GM12878 (cell line): ENCODE measurements at regions not wholly inside any gene's neighbourhood (a gene's known extent, or its start where the extent isn't known, plus 50 kb on each side); places are given as distances from the start of the nearest gene placed in this dataset.
"Not testable (repeated sequence)": the region's sequence is repeated elsewhere in the genome, so short reads cannot be mapped to it uniquely, and the experiment has no call there.

Experiments
- ATAC-seq: fragments of 200-7000 bp; cut with Tn5 transposase; 3 replicates; pipeline ENCODE4 v1.9.1; 2020; ENCODE audit warnings: mild to moderate bottlenecking, moderate library complexity
- BruUV-seq: library from RNA; stranded (reverse); fragments of 400-500 nt; replicated peaks from 2 replicates; lab custom pipeline; 2021; lab: Mats Ljungman, UMichigan
- CTCF ChIA-PET: fragments of 300-600 bp; sonication (Branson Sonifier 250); formaldehyde crosslinking; extraction: SDS; loops from one replicate; lab custom pipeline; 2021; ENCODE audit warnings: inconsistent platforms; lab: Yijun Ruan, JAX
- POLR2A ChIA-PET: fragments of 350-600 bp; formaldehyde crosslinking; extraction: SDS; loops from one replicate; lab custom pipeline; 2021; ENCODE audit warnings: inconsistent platforms; lab: Charles Lee
- RAD21 ChIA-PET: fragments of 300-600 bp; sonication (Branson Sonifier 250); formaldehyde crosslinking; loops from one replicate; lab custom pipeline; 2023; ENCODE audit warnings: antibody characterized with exemption; ENCODE audit not compliant: unreplicated experiment; lab: Charles Lee
- SMC1A ChIA-PET: fragments of 300-600 bp; sonication (Branson Sonifier 250); formaldehyde crosslinking; loops from one replicate; lab custom pipeline; 2023; ENCODE audit not compliant: unreplicated experiment, uncharacterized antibody; lab: Charles Lee
- DNase-seq: peaks from one replicate; pipeline ENCODE4 v3.0.0-alpha.2; 2011; ENCODE audit warnings: low read depth, low spot score
- FAIRE-seq: peaks from 3 replicates; lab custom pipeline; 2011; peaks lifted over from hg19 to GRCh38; lab: Jason Lieb, UNC
- H2AFZ ChIP-seq: 2 replicates; pipeline ENCODE4 v1.6.0; 2011; ENCODE audit warnings: low read depth, low read length, control low read depth; ENCODE audit not compliant: control insufficient read depth
- H3K27ac ChIP-seq: 2 replicates; pipeline ENCODE4 v1.5.1; 2011; ENCODE audit warnings: control low read depth; ENCODE audit not compliant: control insufficient read depth, insufficient read depth
- H3K27me3 ChIP-seq, 2 experiments: replicated peaks in 1 of 2; 2 replicates each; pipeline versions ENCODE4 v1.6.0 to v1.6.1; 2011; ENCODE audit warnings: low read length in 1 of 2; ENCODE audit not compliant: control insufficient read depth in 2 of 2, insufficient read depth in 2 of 2
- H3K36me3 ChIP-seq, 2 experiments: 2 replicates each; pipeline ENCODE4 v1.5.1; 2011; ENCODE audit warnings: low read length in 1 of 2; ENCODE audit not compliant: control insufficient read depth in 2 of 2, insufficient read depth in 2 of 2
- H3K4me1 ChIP-seq: 2 replicates; pipeline ENCODE4 v1.6.1; 2011; ENCODE audit warnings: mild to moderate bottlenecking, low read length, moderate library complexity, mixed read lengths; ENCODE audit not compliant: control insufficient read depth, insufficient read depth
- H3K4me2 ChIP-seq: 2 replicates; pipeline ENCODE4 v1.6.0; 2011; ENCODE audit warnings: control low read depth; ENCODE audit not compliant: control insufficient read depth, insufficient read depth
- H3K4me3 ChIP-seq: fragments of 200-600 bp; sonication (generic); 2 replicates; pipeline ENCODE4 v1.5.1; 2016
- H3K79me2 ChIP-seq: 2 replicates; pipeline ENCODE4 v1.6.0; 2011; ENCODE audit warnings: low read length; ENCODE audit not compliant: control insufficient read depth, insufficient read depth
- H3K9ac ChIP-seq: 2 replicates; pipeline ENCODE4 v1.8.0; 2011; ENCODE audit warnings: low read length, control low read depth, mixed read lengths; ENCODE audit not compliant: control insufficient read depth, insufficient read depth
- H3K9me3 ChIP-seq: replicated peaks from 3 replicates; pipeline ENCODE4 v1.5.1; 2011; ENCODE audit warnings: mild to moderate bottlenecking, low read length; ENCODE audit not compliant: control insufficient read depth, insufficient read depth
- H4K20me1 ChIP-seq: 2 replicates; pipeline ENCODE4 v1.6.0; 2011; ENCODE audit not compliant: control insufficient read depth, insufficient read depth
- BACH1 ChIP-seq: fragments of 450-650 bp; IDR thresholded peaks from 2 replicates; pipeline ENCODE4 v1.6.1; 2017; ENCODE audit warnings: mild to moderate bottlenecking, borderline replicate concordance
- CHD4 ChIP-seq: fragments of 200-600 bp; sonication (generic); IDR thresholded peaks from 2 replicates; pipeline ENCODE4 v1.6.1; 2016; ENCODE audit warnings: mild to moderate bottlenecking
- CTCF ChIP-seq, 3 experiments: IDR thresholded peaks in 2 of 3; conservative IDR thresholded peaks in 1 of 3; 2 replicates each; pipeline ENCODE4 v1.5.1; 2011; ENCODE audit warnings: low read depth in 3 of 3, low read length in 3 of 3, mild to moderate bottlenecking in 3 of 3, control low read depth in 2 of 3, moderate library complexity in 2 of 3, inconsistent platforms in 1 of 3, mixed read lengths in 1 of 3; ENCODE audit not compliant: control insufficient read depth in 2 of 3, insufficient read depth in 1 of 3; ENCODE audit errors: extremely low read depth in 1 of 3
- MTA2 ChIP-seq: fragments of 450-650 bp; IDR thresholded peaks from 2 replicates; pipeline ENCODE4 v1.6.1; 2016; ENCODE audit warnings: low read depth, mild to moderate bottlenecking, moderate library complexity
- NFYA ChIP-seq: IDR thresholded peaks from 2 replicates; pipeline ENCODE4 v1.6.1; 2011; ENCODE audit warnings: low read depth, mild to moderate bottlenecking, low read length, improper control_type of control experiment, borderline replicate concordance
- POLR2AphosphoS2 ChIP-seq: IDR thresholded peaks from 2 replicates; pipeline ENCODE4 v1.6.1; 2011; ENCODE audit warnings: low read depth, mild to moderate bottlenecking, low read length, improper control_type of control experiment, moderate library complexity
- TCF7 ChIP-seq: IDR thresholded peaks from 2 replicates; pipeline ENCODE4 v1.6.1; 2014; ENCODE audit warnings: antibody characterized with exemption, borderline replicate concordance
- WGBS: methylation state at CpG from one replicate; pipeline ENCODE4 v1.1.6; 2016; ENCODE audit warnings: low lambda C conversion rate; ENCODE audit not compliant: insufficient replicate concordance, insufficient coverage; ENCODE audit errors: missing lambda C conversion rate; 5-methylcytosine and 5-hydroxymethylcytosine counted together
- in situ Hi-C: fragments of 300-500 bp; cut with MboI; formaldehyde crosslinking; loops from 9 replicates; pipeline ENCODE4 v1.14.3; 2018; ENCODE audit warnings: mixed read lengths
- intact Hi-C: fragments of 100-400 bp; cut with micrococcal nuclease; formaldehyde crosslinking; loops from one replicate; pipeline ENCODE4 v1.14.2; 2022; ENCODE audit not compliant: unreplicated experiment
- TF ChIP-seq, protein P1 (sequence below): IDR thresholded peaks from 2 replicates; pipeline ENCODE4 v1.6.1; 2011; ENCODE audit warnings: borderline replicate concordance, low read depth, mild to moderate bottlenecking, moderate library complexity, low read length; ENCODE audit not compliant: insufficient read depth, poor library complexity, severe bottlenecking
- TF ChIP-seq, protein P2 (sequence below): IDR thresholded peaks from 2 replicates; pipeline ENCODE4 v1.6.1; 2011; ENCODE audit warnings: low read depth, low read length, improper control_type of control experiment, borderline replicate concordance
- TF ChIP-seq, protein P3 (sequence below): fragments of 150-350 bp; IDR thresholded peaks from 2 replicates; pipeline ENCODE4 v1.6.1; 2014; ENCODE audit warnings: mild to moderate bottlenecking, low read depth, low read length

- no peak overlapping the region for H3K9ac ChIP-seq
- WGBS = 24% methylated on average over 3 of the region's 3 CpGs
- DNase-seq = no peak
- ChIA-PET SMC1A (no interaction called here), POLR2A (no interaction called here), CTCF (no interaction called here), RAD21 (no interaction called here)
- no peaks in the 10 kb centered on the region for H3K27me3 ChIP-seq
- FAIRE-seq = no peak
- H2AFZ ChIP-seq = no peak overlapping the region
- no peak overlapping the region for H3K4me3 ChIP-seq
- ATAC-seq = no peak
- H3K4me2 ChIP-seq = no peak overlapping the region
- H3K4me1 ChIP-seq = no peaks in the 10 kb centered on the region
- H3K79me2 ChIP-seq = no peaks in the 10 kb centered on the region
- intact Hi-C loops = no loop called here
- BruUV-seq = no TSS peak
- TF ChIP-seq, protein P1, sequence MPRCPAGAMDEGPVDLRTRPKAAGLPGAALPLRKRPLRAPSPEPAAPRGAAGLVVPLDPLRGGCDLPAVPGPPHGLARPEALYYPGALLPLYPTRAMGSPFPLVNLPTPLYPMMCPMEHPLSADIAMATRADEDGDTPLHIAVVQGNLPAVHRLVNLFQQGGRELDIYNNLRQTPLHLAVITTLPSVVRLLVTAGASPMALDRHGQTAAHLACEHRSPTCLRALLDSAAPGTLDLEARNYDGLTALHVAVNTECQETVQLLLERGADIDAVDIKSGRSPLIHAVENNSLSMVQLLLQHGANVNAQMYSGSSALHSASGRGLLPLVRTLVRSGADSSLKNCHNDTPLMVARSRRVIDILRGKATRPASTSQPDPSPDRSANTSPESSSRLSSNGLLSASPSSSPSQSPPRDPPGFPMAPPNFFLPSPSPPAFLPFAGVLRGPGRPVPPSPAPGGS = no peak
- TF ChIP-seq, protein P2, sequence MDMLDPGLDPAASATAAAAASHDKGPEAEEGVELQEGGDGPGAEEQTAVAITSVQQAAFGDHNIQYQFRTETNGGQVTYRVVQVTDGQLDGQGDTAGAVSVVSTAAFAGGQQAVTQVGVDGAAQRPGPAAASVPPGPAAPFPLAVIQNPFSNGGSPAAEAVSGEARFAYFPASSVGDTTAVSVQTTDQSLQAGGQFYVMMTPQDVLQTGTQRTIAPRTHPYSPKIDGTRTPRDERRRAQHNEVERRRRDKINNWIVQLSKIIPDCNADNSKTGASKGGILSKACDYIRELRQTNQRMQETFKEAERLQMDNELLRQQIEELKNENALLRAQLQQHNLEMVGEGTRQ = no peak
- no peak for TF ChIP-seq CHD4
- no peak for TF ChIP-seq CTCF (IDR thresholded peaks at IDR 0.05 in 2 of 3, conservative IDR thresholded peaks at IDR 0.05 in 1 of 3; ENCODE audit: control insufficient read depth in 2 of 3, extremely low read depth in 1 of 3, insufficient read depth in 1 of 3, low read depth in 3 of 3, low read length in 3 of 3)
- no peak for TF ChIP-seq BACH1
- no peak for TF ChIP-seq MTA2
- TF ChIP-seq TCF7 = no peak
- TF ChIP-seq POLR2AphosphoS2 = no peak
- TF ChIP-seq NFYA = no peak
- TF ChIP-seq, protein P3, sequence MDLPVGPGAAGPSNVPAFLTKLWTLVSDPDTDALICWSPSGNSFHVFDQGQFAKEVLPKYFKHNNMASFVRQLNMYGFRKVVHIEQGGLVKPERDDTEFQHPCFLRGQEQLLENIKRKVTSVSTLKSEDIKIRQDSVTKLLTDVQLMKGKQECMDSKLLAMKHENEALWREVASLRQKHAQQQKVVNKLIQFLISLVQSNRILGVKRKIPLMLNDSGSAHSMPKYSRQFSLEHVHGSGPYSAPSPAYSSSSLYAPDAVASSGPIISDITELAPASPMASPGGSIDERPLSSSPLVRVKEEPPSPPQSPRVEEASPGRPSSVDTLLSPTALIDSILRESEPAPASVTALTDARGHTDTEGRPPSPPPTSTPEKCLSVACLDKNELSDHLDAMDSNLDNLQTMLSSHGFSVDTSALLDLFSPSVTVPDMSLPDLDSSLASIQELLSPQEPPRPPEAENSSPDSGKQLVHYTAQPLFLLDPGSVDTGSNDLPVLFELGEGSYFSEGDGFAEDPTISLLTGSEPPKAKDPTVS = no peak
- no peaks in the 10 kb centered on the region for H4K20me1 ChIP-seq
- in situ Hi-C loops = no loop called here
- H3K9me3 ChIP-seq = no peaks in the 10 kb centered on the region
- H3K27ac ChIP-seq = no peak overlapping the region
- no peaks in the 10 kb centered on the region for H3K36me3 ChIP-seq
Observed at GRCh38 chr2:107745100-107745499, 81.6 kb upstream of the RGPD4 start.

DNA sequence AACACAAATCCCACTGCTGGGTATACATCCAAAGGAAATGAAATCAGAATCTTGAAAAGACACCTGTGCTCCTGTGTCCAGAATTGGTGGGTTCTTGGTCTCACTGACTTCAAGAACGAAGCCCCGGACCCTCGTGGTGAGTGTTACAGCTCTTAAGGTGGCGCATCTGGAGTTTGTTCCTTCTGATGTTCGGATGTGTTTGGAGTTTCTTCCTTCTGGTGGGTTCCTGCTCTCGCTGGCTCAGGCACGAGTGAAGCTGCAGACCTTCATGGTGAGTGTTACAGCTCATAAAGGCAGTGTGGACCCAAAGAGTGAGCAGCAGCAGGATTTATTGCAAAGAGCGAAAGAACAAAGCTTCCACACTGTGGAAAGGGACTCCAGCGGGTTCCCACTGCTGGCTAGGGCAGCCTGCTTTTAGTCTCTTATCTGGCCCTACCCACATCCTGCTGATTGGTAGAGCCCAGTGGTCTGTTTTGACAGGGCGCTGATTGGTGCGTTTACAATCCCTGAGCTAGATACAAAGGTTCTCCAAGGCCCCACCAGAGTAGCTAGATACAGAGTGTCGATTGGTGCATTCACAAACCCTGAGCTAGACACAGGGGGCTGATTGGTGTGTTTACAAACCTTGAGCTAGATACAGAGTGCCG, 80.0 kb upstream of the RGPD4 start:
- BruUV-seq, FAIRE-seq, CTCF ChIA-PET, H3K4me1 ChIP-seq, H3K79me2 ChIP-seq, H2AFZ ChIP-seq, H3K36me3 ChIP-seq, H3K9ac ChIP-seq, H3K27me3 ChIP-seq, H3K9me3 ChIP-seq, H3K27ac ChIP-seq, DNase-seq, H4K20me1 ChIP-seq, H3K4me2 ChIP-seq, POLR2A ChIA-PET, RAD21 ChIA-PET, H3K4me3 ChIP-seq, intact Hi-C loops, SMC1A ChIA-PET, in situ Hi-C loops, ATAC-seq: not testable (repeated sequence)
- 36% methylated on average over 13 of the region's 13 CpGs for WGBS
